GM23338 (cell line): ENCODE measurements at regions not wholly inside any gene's neighbourhood (a gene's known extent, or its start where the extent isn't known, plus 50 kb on each side); places are given as distances from the start of the nearest gene placed in this dataset.

Experiments used
- CREB1 ChIP-seq: fragments of 250-450 bp; sonication (Bioruptor Pico); IDR thresholded peaks from 2 replicates; pipeline ENCODE4 v1.5.0; 2020; ENCODE audit warnings: low read depth, mild to moderate bottlenecking, moderate library complexity
- CTCF ChIP-seq, 2 experiments: fragments of 200-600 bp in 1 of 2; sonication (generic) in 1 of 2; conservative IDR thresholded peaks; 2 replicates each; pipeline versions ENCODE4 v1.5.1 to v1.6.1; 2016 to 2017; ENCODE audit warnings: antibody characterized with exemption in 2 of 2, low read depth in 2 of 2, mild to moderate bottlenecking in 2 of 2, moderate library complexity in 1 of 2
- ETS1 ChIP-seq: IDR thresholded peaks from 2 replicates; pipeline ENCODE4 v1.6.1; 2016; ENCODE audit warnings: antibody characterized with exemption
- EZH2 ChIP-seq: fragments of 200-600 bp; sonication (generic); IDR thresholded peaks from one replicate; pipeline ENCODE4 v1.8.0; 2017; ENCODE audit warnings: antibody characterized with exemption, mild to moderate bottlenecking, low read depth; ENCODE audit not compliant: unreplicated experiment
- EZH2phosphoT487 ChIP-seq: fragments of 200-600 bp; sonication (generic); IDR thresholded peaks from one replicate; pipeline ENCODE4 v1.8.1; 2018; ENCODE audit warnings: antibody characterized with exemption; ENCODE audit not compliant: unreplicated experiment
- JUNB ChIP-seq: IDR thresholded peaks from one replicate; pipeline ENCODE4 v1.6.1; 2016; ENCODE audit warnings: antibody characterized with exemption; ENCODE audit not compliant: unreplicated experiment
- POLR2AphosphoS5 ChIP-seq: IDR thresholded peaks from 2 replicates; pipeline ENCODE4 v1.6.1; 2016; ENCODE audit warnings: antibody characterized with exemption, low read depth
- REST ChIP-seq: IDR thresholded peaks from one replicate; pipeline ENCODE4 v1.6.1; 2018; ENCODE audit warnings: antibody characterized with exemption; ENCODE audit not compliant: unreplicated experiment
- ZNF114 ChIP-seq: fragments of 250-450 bp; sonication (Bioruptor Pico); IDR thresholded peaks from 2 replicates; pipeline ENCODE4 v1.5.0; 2020; ENCODE audit warnings: mild to moderate bottlenecking, moderate library complexity

GRCh38 chr5:133792655-133793054 lies 175.8 kb downstream of the C5orf15 start:
- TF ChIP-seq POLR2AphosphoS5 (no peak), CTCF (conservative IDR thresholded peaks at IDR 0.05; ENCODE audit: low read depth in 2 of 2) (no peak), EZH2 (no peak), JUNB (no peak), EZH2phosphoT487 (no peak), REST (no peak), ZNF114 (no peak), ETS1 (no peak), CREB1 (no peak)
